ENCODE measurements at regions not wholly inside any gene's neighbourhood (a gene's known extent, or its start where the extent isn't known, plus 50 kb on each side); places are given as distances from the start of the nearest gene placed in this dataset.

DNA sequence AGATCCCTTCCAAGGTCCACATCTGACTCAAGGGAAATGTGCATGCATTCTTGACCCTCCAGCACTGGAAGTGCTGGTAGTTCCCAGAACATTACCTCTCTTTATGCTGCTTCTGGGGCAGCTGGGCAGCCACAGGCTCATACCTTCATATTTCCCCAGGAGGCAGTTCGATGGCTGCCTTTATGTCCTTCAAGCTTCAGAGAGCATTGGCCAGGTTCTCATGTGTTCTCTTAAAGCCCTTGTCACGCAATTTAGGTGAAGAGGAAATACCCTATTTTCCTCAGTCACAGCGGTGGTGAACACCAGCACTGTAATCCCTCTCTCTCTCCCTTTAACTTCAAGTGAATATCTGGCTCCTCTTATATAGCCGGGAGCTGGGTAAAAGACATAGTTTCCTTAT is 134.3 kb downstream of the MID1IP1 start:
- no peak overlapping the region for H3K27ac ChIP-seq (ENCODE audit: low read depth, low read length)
- H3K4me1 ChIP-seq (ENCODE audit: control insufficient read depth in 3 of 3, insufficient read depth in 3 of 3, low read length in 3 of 3) = peaks cover 0 to 4% (median 0%) of the 10 kb centered on the region in 3 donors
- no peaks in the 10 kb centered on the region for H3K9me3 ChIP-seq (ENCODE audit: control insufficient read depth in 3 of 3, low read length in 3 of 3)
- no peak overlapping the region for H3K9ac ChIP-seq (ENCODE audit: low read depth in 1 of 3, low read length in 3 of 3)
- H3K36me3 ChIP-seq (ENCODE audit: control insufficient read depth in 3 of 3, insufficient read depth in 3 of 3, low read length in 3 of 3) = no peaks in the 10 kb centered on the region
- no peak overlapping the region for H3K4me3 ChIP-seq (ENCODE audit: low read length in 3 of 3)
- H3K27me3 ChIP-seq (ENCODE audit: control insufficient read depth in 3 of 3, insufficient read depth in 3 of 3, low read length in 3 of 3) = peaks cover 0 to 3% (median 0%) of the 10 kb centered on the region in 3 donors

DNA sequence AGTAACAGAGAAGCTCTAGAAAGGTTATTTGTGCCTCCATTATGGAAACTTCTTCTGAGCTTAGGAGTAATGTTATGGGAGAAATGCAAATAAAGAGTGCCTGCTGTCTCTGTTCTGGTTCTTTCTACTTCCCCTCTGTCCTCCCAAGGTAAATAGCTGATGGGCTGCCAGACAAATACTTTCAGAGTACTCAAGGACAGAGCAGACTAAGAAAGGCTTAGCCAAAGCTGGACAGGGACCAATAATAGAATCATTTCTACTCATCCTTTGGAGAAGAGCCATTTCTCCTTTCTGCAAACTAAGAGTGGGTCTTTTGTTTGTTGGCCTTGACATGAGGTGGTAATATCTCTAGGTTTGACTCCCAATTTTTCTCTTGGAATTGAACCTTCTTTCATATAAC is 136.1 kb downstream of the MID1IP1 start:
- H3K36me3 ChIP-seq (ENCODE audit: control insufficient read depth in 3 of 3, insufficient read depth in 3 of 3, low read length in 3 of 3) = no peaks in the 10 kb centered on the region
- H3K9me3 ChIP-seq (ENCODE audit: control insufficient read depth in 3 of 3, low read length in 3 of 3) = no peaks in the 10 kb centered on the region
- no peak overlapping the region for H3K4me3 ChIP-seq (ENCODE audit: low read length in 3 of 3)
- no peak overlapping the region for H3K27ac ChIP-seq (ENCODE audit: low read depth, low read length)
- no peak overlapping the region for H3K9ac ChIP-seq (ENCODE audit: low read depth in 1 of 3, low read length in 3 of 3)
- H3K27me3 ChIP-seq (ENCODE audit: control insufficient read depth in 3 of 3, insufficient read depth in 3 of 3, low read length in 3 of 3) = peaks cover 0 to 3% (median 0%) of the 10 kb centered on the region in 3 donors
- H3K4me1 ChIP-seq (ENCODE audit: control insufficient read depth in 3 of 3, insufficient read depth in 3 of 3, low read length in 3 of 3) = peaks cover 0 to 8% (median 7%) of the 10 kb centered on the region in 3 donors

DNA sequence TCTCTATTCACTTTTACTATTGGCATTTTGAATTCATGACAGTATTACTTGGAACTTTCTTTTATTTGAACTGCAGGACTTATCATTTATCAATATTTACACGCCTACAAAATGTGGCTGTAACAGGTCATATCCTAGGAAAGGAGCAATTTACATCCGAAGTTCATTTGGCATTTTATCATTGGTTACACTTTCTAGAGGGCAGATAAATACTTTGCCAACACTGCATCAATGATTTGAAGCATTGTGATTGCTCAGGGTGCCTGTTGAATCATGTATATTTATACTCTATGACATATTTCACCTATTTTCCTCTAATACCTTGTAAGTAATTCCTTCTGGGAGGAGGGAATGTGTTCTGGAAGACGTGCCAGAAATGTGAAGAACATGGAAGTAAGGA is 136.7 kb downstream of the MID1IP1 start:
- Histone ChIP-seq H3K4me1 (ENCODE audit: control insufficient read depth in 3 of 3, insufficient read depth in 3 of 3, low read length in 3 of 3) (peaks cover 0 to 8% (median 7%) of the 10 kb centered on the region in 3 donors), H3K27ac (ENCODE audit: low read depth, low read length) (peak overlapping the region; percentile 8), H3K9me3 (ENCODE audit: control insufficient read depth in 3 of 3, low read length in 3 of 3) (no peaks in the 10 kb centered on the region), H3K9ac (ENCODE audit: low read depth in 1 of 3, low read length in 3 of 3) (no peak overlapping the region), H3K4me3 (ENCODE audit: low read length in 3 of 3) (no peak overlapping the region), H3K36me3 (ENCODE audit: control insufficient read depth in 3 of 3, insufficient read depth in 3 of 3, low read length in 3 of 3) (no peaks in the 10 kb centered on the region), H3K27me3 (ENCODE audit: control insufficient read depth in 3 of 3, insufficient read depth in 3 of 3, low read length in 3 of 3) (peaks cover 0 to 3% (median 0%) of the 10 kb centered on the region in 3 donors)

DNA sequence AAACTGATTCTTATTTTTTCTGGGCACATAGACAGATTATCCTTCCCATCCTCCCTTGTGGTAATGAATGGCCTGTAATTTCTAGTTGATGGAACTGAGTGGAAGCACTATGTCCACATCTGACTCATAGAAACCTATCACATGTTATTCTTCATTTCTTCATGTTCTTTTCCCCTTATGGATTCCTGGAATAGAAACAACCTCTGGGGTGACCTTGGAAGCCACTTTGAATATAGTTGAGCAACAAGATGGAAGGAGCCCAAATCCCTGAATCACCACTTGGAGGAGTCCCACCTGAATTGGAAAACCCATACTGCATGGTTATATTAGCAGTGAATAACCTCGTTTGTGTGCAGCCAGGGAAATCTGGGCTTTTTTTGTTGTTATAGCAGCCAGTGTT is 137.8 kb downstream of the MID1IP1 start:
- Histone ChIP-seq H3K27me3 (ENCODE audit: control insufficient read depth in 3 of 3, insufficient read depth in 3 of 3, low read length in 3 of 3) (peaks cover 0 to 3% (median 0%) of the 10 kb centered on the region in 3 donors), H3K9ac (ENCODE audit: low read depth in 1 of 3, low read length in 3 of 3) (no peak overlapping the region), H3K4me1 (ENCODE audit: control insufficient read depth in 3 of 3, insufficient read depth in 3 of 3, low read length in 3 of 3) (peaks cover 0 to 8% (median 7%) of the 10 kb centered on the region in 3 donors), H3K36me3 (ENCODE audit: control insufficient read depth in 3 of 3, insufficient read depth in 3 of 3, low read length in 3 of 3) (no peaks in the 10 kb centered on the region), H3K27ac (ENCODE audit: low read depth, low read length) (peak overlapping the region; percentile 32), H3K9me3 (ENCODE audit: control insufficient read depth in 3 of 3, low read length in 3 of 3) (no peaks in the 10 kb centered on the region), H3K4me3 (ENCODE audit: low read length in 3 of 3) (no peak overlapping the region)

DNA sequence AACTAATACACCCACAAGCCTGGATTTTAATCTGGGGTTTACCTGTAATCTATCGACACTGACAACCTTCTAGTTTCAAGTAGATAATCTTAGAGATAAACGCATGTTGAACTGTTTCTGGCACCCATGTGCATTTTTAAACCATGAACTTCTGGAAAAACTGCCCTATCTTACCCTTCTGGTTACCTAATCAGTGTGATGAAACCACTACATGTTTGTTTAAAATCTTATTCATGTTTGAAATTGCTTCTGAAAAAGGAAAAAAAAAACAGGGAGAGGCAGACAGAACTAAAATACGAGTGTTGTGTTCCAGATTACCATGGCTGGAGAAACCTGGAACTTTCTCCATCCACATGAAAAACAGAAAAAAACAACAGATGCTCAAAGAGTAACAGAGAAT is 139.3 kb downstream of the MID1IP1 start:
- H3K4me3 ChIP-seq (ENCODE audit: low read length in 3 of 3) = no peak overlapping the region
- peak overlapping the region; percentile 58 for H3K27ac ChIP-seq (ENCODE audit: low read depth, low read length)
- no peaks in the 10 kb centered on the region for H3K27me3 ChIP-seq (ENCODE audit: control insufficient read depth in 3 of 3, insufficient read depth in 3 of 3, low read length in 3 of 3)
- no peaks in the 10 kb centered on the region for H3K36me3 ChIP-seq (ENCODE audit: control insufficient read depth in 3 of 3, insufficient read depth in 3 of 3, low read length in 3 of 3)
- H3K9ac ChIP-seq (ENCODE audit: low read depth in 1 of 3, low read length in 3 of 3) = no peak overlapping the region
- peaks cover 0 to 8% (median 7%) of the 10 kb centered on the region in 3 donors for H3K4me1 ChIP-seq (ENCODE audit: control insufficient read depth in 3 of 3, insufficient read depth in 3 of 3, low read length in 3 of 3)
- no peaks in the 10 kb centered on the region for H3K9me3 ChIP-seq (ENCODE audit: control insufficient read depth in 3 of 3, low read length in 3 of 3)

DNA sequence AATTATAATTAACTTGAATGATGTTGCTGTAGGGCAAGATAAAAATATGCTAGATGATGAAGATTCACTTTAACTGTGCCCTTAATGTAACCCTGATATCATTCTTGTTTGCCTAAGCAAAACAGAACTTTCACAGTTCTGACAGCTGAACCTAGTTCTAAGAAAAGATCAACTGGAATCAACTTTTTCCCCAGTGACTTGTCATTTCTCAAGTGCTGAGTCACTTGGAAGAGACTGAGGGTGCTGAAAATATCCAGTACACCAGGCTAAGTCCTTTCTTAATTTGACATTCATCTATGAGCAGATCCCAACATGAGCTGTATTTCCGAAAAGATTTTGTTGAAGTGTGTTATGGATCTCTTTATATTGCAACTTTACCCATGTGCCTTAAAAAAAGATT is 140.4 kb downstream of the MID1IP1 start:
- Histone ChIP-seq H3K9ac (ENCODE audit: low read depth in 1 of 3, low read length in 3 of 3) (no peak overlapping the region), H3K4me3 (ENCODE audit: low read length in 3 of 3) (no peak overlapping the region), H3K36me3 (ENCODE audit: control insufficient read depth in 3 of 3, insufficient read depth in 3 of 3, low read length in 3 of 3) (no peaks in the 10 kb centered on the region), H3K9me3 (ENCODE audit: control insufficient read depth in 3 of 3, low read length in 3 of 3) (no peaks in the 10 kb centered on the region), H3K27ac (ENCODE audit: low read depth, low read length) (peak overlapping the region; percentile 58), H3K27me3 (ENCODE audit: control insufficient read depth in 3 of 3, insufficient read depth in 3 of 3, low read length in 3 of 3) (no peaks in the 10 kb centered on the region), H3K4me1 (ENCODE audit: control insufficient read depth in 3 of 3, insufficient read depth in 3 of 3, low read length in 3 of 3) (peaks cover 0 to 8% (median 7%) of the 10 kb centered on the region in 3 donors)

DNA sequence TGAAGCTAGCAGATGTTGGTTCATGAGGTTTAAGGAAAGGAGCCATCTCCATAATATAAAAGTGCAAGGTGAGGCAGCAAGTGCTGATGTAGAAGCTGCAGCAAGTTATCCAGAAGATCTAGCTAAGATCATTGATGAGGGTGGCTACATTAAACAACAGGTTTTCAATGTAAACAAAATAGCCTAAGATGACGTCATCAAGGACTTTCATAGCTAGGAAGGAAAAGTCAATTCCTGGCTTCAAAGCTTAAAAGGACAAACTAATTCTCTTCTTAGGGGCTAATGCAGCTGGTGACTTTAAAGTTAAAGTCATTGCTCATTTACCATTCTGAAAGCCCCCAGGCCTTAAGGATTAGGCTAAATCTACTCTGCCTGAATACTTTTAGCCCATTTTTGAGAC is 141.9 kb downstream of the MID1IP1 start:
- peaks cover 0 to 8% (median 3%) of the 10 kb centered on the region in 3 donors for H3K4me1 ChIP-seq (ENCODE audit: control insufficient read depth in 3 of 3, insufficient read depth in 3 of 3, low read length in 3 of 3)
- H3K9me3 ChIP-seq (ENCODE audit: control insufficient read depth in 3 of 3, low read length in 3 of 3) = no peaks in the 10 kb centered on the region
- no peak overlapping the region for H3K4me3 ChIP-seq (ENCODE audit: low read length in 3 of 3)
- H3K27ac ChIP-seq (ENCODE audit: low read depth, low read length) = no peak overlapping the region
- H3K36me3 ChIP-seq (ENCODE audit: control insufficient read depth in 3 of 3, insufficient read depth in 3 of 3, low read length in 3 of 3) = no peaks in the 10 kb centered on the region
- no peak overlapping the region for H3K9ac ChIP-seq (ENCODE audit: low read depth in 1 of 3, low read length in 3 of 3)
- no peaks in the 10 kb centered on the region for H3K27me3 ChIP-seq (ENCODE audit: control insufficient read depth in 3 of 3, insufficient read depth in 3 of 3, low read length in 3 of 3)

DNA sequence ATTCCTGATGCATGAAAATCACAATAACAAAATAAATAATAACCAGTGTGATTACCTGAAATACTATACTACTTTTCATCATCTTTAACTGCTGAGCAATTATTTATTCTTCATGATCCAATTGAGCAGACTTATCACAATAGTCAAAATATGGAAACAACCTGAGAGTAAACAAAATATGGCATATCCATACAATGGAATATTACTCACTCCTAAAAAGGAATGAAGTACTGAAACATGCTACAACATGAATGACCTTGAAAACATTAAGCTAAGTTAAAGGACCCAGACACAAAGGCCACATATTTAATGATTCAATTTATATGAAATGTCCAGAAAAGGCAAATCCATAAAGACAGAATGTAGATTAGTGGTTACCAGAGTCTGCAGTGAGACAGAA is 146.8 kb downstream of the MID1IP1 start:
- no peak overlapping the region for H3K4me3 ChIP-seq (ENCODE audit: low read length in 3 of 3)
- no peak overlapping the region for H3K9ac ChIP-seq (ENCODE audit: low read depth in 1 of 3, low read length in 3 of 3)
- peaks cover 0 to 2% (median 0%) of the 10 kb centered on the region in 3 donors for H3K9me3 ChIP-seq (ENCODE audit: control insufficient read depth in 3 of 3, low read length in 3 of 3)
- H3K36me3 ChIP-seq (ENCODE audit: control insufficient read depth in 3 of 3, insufficient read depth in 3 of 3, low read length in 3 of 3) = no peaks in the 10 kb centered on the region
- no peaks in the 10 kb centered on the region for H3K4me1 ChIP-seq (ENCODE audit: control insufficient read depth in 3 of 3, insufficient read depth in 3 of 3, low read length in 3 of 3)
- no peaks in the 10 kb centered on the region for H3K27me3 ChIP-seq (ENCODE audit: control insufficient read depth in 3 of 3, insufficient read depth in 3 of 3, low read length in 3 of 3)
- H3K27ac ChIP-seq (ENCODE audit: low read depth, low read length) = no peak overlapping the region

DNA sequence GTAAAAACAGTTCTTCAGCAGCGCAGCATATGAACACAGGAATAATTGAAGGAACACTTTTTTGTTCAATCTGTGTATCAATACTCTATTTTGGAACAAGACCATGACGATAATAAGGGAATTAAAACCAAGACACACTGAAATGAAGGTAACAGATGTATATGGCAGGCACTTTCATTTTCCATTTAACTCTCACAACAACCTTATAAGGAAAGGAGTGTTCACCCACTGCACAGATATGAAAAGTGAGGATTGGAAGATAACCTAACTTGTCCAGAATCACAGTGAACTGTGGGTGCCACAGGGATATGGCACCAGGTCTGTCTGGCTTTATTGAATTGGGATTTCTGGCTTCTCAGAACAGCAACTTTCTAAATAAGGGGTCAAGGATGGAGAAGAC is 153.3 kb downstream of the MID1IP1 start:
- H3K36me3 ChIP-seq (ENCODE audit: control insufficient read depth in 3 of 3, insufficient read depth in 3 of 3, low read length in 3 of 3) = no peaks in the 10 kb centered on the region
- no peak overlapping the region for H3K9ac ChIP-seq (ENCODE audit: low read depth in 1 of 3, low read length in 3 of 3)
- H3K4me1 ChIP-seq (ENCODE audit: control insufficient read depth in 3 of 3, insufficient read depth in 3 of 3, low read length in 3 of 3) = no peaks in the 10 kb centered on the region
- no peak overlapping the region for H3K4me3 ChIP-seq (ENCODE audit: low read length in 3 of 3)
- no peak overlapping the region for H3K27ac ChIP-seq (ENCODE audit: low read depth, low read length)
- no peaks in the 10 kb centered on the region for H3K9me3 ChIP-seq (ENCODE audit: control insufficient read depth in 3 of 3, low read length in 3 of 3)
- H3K27me3 ChIP-seq (ENCODE audit: control insufficient read depth in 3 of 3, insufficient read depth in 3 of 3, low read length in 3 of 3) = peaks cover 0 to 4% (median 0%) of the 10 kb centered on the region in 3 donors

DNA sequence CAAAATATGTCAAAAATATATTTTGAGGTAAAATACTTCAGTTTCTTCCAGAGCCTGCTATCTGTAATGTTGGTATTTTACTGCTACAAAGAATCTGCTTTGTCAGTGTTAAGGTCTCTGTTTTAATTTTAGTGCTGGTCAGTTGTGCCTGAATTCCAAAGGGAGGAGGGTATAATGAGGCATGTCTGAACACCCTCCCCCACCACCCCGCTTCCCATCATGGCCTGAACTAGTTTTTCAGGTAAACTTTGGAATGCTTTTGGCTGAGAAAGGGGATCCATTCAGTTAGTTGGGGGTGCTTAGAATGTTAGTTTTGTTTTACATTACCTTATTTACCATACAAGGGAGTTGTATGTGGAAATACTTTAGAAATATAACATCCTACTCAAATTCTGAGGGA is 158.5 kb downstream of the MID1IP1 start:
- Histone ChIP-seq H3K9me3 (ENCODE audit: control insufficient read depth in 3 of 3, low read length in 3 of 3) (no peaks in the 10 kb centered on the region), H3K27ac (ENCODE audit: low read depth, low read length) (peak overlapping the region; percentile 23), H3K4me3 (ENCODE audit: low read length in 3 of 3) (no peak overlapping the region), H3K9ac (ENCODE audit: low read depth in 1 of 3, low read length in 3 of 3) (peak overlapping the region in 1 of 3 donors; percentile 8), H3K36me3 (ENCODE audit: control insufficient read depth in 3 of 3, insufficient read depth in 3 of 3, low read length in 3 of 3) (no peaks in the 10 kb centered on the region), H3K4me1 (ENCODE audit: control insufficient read depth in 3 of 3, insufficient read depth in 3 of 3, low read length in 3 of 3) (peaks cover 0 to 4% (median 0%) of the 10 kb centered on the region in 3 donors), H3K27me3 (ENCODE audit: control insufficient read depth in 3 of 3, insufficient read depth in 3 of 3, low read length in 3 of 3) (peaks cover 0 to 4% (median 0%) of the 10 kb centered on the region in 3 donors)

All from skeletal muscle tissue (tissue), 3 donors.